Stimulated activated memory B cell treated with anti-CD40 and anti-IgM and Interleukin-4, amounts not matched to agents 10 μg/mL and 1 μg/mL and 100 μg/mL, for 72 hours (primary cell): ENCODE measurements at regions not wholly inside any gene's neighbourhood (a gene's known extent, or its start where the extent isn't known, plus 50 kb on each side); places are given as distances from the start of the nearest gene placed in this dataset.

ENCODE experiments used
- ATAC-seq: fragments of 150-1000 bp; cut with Tn5 transposase; 2 replicates; pipeline ENCODE4 v1.10.0; 2021
- H3K27ac Mint-ChIP-seq: one replicate; pipeline ENCODE4 v1.8.0; 2022; ENCODE audit warnings: mild to moderate bottlenecking, mixed read lengths
- H3K27me3 Mint-ChIP-seq: one replicate; pipeline ENCODE4 v1.8.0; 2022; ENCODE audit warnings: mixed read lengths
- H3K36me3 Mint-ChIP-seq: one replicate; pipeline ENCODE4 v1.8.0; 2022; ENCODE audit warnings: mixed read lengths
- H3K4me1 Mint-ChIP-seq: one replicate; pipeline ENCODE4 v1.8.0; 2022; ENCODE audit warnings: mixed read lengths
- H3K4me3 Mint-ChIP-seq: one replicate; pipeline ENCODE4 v1.8.0; 2022; ENCODE audit warnings: mild to moderate bottlenecking, moderate library complexity, mixed read lengths
- H3K9me3 Mint-ChIP-seq: one replicate; pipeline ENCODE4 v1.8.0; 2022; ENCODE audit warnings: mixed read lengths

- peaks cover 9% of the 10 kb centered on the region for H3K9me3 Mint-ChIP-seq
- no peak overlapping the region for H3K4me3 Mint-ChIP-seq
- no peak for ATAC-seq
- H3K27me3 Mint-ChIP-seq, result peaks cover 21% of the 10 kb centered on the region
- no peaks in the 10 kb centered on the region for H3K4me1 Mint-ChIP-seq
- H3K27ac Mint-ChIP-seq, result no peak overlapping the region
- H3K36me3 Mint-ChIP-seq, result no peaks in the 10 kb centered on the region
Observed at GRCh38 chr2:41997561-41997960, 50.3 kb upstream of the PKDCC start.
